Tibial nerve (tissue), 4 donors: ENCODE measurements at regions not wholly inside any gene's neighbourhood (a gene's known extent, or its start where the extent isn't known, plus 50 kb on each side); places are given as distances from the start of the nearest gene placed in this dataset.
"Not testable (repeated sequence)": the region's sequence is repeated elsewhere in the genome, so short reads cannot be mapped to it uniquely, and the experiment has no call there.

ENCODE experiments used
- DNase-seq, 2 donors: peaks; one replicate each; pipeline ENCODE4 v3.0.0-alpha.2; 2019; ENCODE audit warnings: low spot score in 2 of 2
- H3K27ac ChIP-seq, 4 donors: fragments of 200-600 bp; sonication (generic) in 3 of 4; one replicate each; pipeline ENCODE4 v1.5.1; 2017 to 2019; ENCODE audit warnings: mild to moderate bottlenecking in 1 of 4
- H3K27me3 ChIP-seq, 2 donors: fragments of 200-600 bp; sonication (generic) in 1 of 2; one replicate each; pipeline versions ENCODE4 v1.5.1 to v1.6.0; 2017 to 2019
- H3K36me3 ChIP-seq, 3 donors: fragments of 200-600 bp; sonication (generic); one replicate each; pipeline ENCODE4 v1.5.1; 2018 to 2019
- H3K4me1 ChIP-seq, 4 donors: fragments of 200-600 bp; sonication (generic) in 3 of 4; one replicate each; pipeline ENCODE4 v1.5.1; 2017 to 2019
- H3K4me3 ChIP-seq, 4 donors: fragments of 200-600 bp; sonication (generic) in 3 of 4; one replicate each; pipeline ENCODE4 v1.5.1; 2017 to 2019; ENCODE audit warnings: mild to moderate bottlenecking in 1 of 4, moderate library complexity in 1 of 4
- H3K9me3 ChIP-seq, 4 donors: fragments of 200-600 bp; sonication (generic) in 3 of 4; one replicate each; pipeline ENCODE4 v1.5.1; 2017 to 2019
- EP300 ChIP-seq, 2 donors: sonication (generic); formaldehyde crosslinking; IDR thresholded peaks; one replicate each; pipeline ENCODE4 v1.6.1; 2017; ENCODE audit warnings: antibody characterized with exemption in 2 of 2, mild to moderate bottlenecking in 1 of 2
- POLR2A ChIP-seq, 2 donors: fragments of 450-650 bp; IDR thresholded peaks; one replicate each; pipeline ENCODE4 v1.6.1; 2017; ENCODE audit warnings: antibody characterized with exemption in 2 of 2, mild to moderate bottlenecking in 2 of 2, moderate library complexity in 2 of 2
- WGBS, 2 donors: methylation state at CpG; one replicate each; pipeline ENCODE4 v1.1.5; 2018; 5-methylcytosine and 5-hydroxymethylcytosine counted together
- TF ChIP-seq, protein P1 (sequence below), 5 experiments: fragments of 200-600 bp in 3 of 5; fragments of 450-650 bp in 2 of 5; sonication (generic) in 3 of 5; IDR thresholded peaks; one replicate each; pipeline ENCODE4 v1.5.1; 2016 to 2019; ENCODE audit warnings: antibody characterized with exemption in 5 of 5, mild to moderate bottlenecking in 3 of 5, moderate library complexity in 2 of 5

DNA sequence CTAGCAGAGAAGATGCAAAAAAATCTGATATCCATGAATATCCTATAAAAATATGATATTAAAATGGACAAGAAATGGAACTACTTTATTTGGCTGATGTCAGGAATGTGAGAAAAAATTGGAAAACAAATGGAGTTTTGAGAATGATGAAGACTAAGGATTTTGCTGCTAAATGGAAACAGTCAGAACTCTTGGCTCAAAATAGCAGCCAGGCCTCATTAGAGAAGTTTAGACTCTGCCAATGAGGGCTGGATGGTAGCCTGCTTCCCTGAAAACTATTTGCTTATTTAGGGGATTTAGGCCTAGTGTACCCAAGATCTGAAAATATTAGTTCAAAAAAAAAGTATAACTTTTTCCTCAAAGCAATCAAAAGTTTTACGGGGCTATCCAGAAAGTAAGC lies 458.5 kb downstream of the TFEC start:
- Histone ChIP-seq H3K36me3 (no peaks in the 10 kb centered on the region), H3K27ac (no peak overlapping the region), H3K27me3 (no peaks in the 10 kb centered on the region), H3K4me1 (no peaks in the 10 kb centered on the region), H3K4me3 (no peak overlapping the region), H3K9me3 (no peaks in the 10 kb centered on the region)
- no peak for TF ChIP-seq EP300 (IDR thresholded peaks at IDR 0.05)
- TF ChIP-seq, protein P1, sequence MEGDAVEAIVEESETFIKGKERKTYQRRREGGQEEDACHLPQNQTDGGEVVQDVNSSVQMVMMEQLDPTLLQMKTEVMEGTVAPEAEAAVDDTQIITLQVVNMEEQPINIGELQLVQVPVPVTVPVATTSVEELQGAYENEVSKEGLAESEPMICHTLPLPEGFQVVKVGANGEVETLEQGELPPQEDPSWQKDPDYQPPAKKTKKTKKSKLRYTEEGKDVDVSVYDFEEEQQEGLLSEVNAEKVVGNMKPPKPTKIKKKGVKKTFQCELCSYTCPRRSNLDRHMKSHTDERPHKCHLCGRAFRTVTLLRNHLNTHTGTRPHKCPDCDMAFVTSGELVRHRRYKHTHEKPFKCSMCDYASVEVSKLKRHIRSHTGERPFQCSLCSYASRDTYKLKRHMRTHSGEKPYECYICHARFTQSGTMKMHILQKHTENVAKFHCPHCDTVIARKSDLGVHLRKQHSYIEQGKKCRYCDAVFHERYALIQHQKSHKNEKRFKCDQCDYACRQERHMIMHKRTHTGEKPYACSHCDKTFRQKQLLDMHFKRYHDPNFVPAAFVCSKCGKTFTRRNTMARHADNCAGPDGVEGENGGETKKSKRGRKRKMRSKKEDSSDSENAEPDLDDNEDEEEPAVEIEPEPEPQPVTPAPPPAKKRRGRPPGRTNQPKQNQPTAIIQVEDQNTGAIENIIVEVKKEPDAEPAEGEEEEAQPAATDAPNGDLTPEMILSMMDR (IDR thresholded peaks at IDR 0.05): no peak
- no peak for TF ChIP-seq POLR2A (IDR thresholded peaks at IDR 0.05)
- WGBS, 2 donors: 80% methylated on average over 1 of the region's 1 CpG
- no peak for DNase-seq

DNA sequence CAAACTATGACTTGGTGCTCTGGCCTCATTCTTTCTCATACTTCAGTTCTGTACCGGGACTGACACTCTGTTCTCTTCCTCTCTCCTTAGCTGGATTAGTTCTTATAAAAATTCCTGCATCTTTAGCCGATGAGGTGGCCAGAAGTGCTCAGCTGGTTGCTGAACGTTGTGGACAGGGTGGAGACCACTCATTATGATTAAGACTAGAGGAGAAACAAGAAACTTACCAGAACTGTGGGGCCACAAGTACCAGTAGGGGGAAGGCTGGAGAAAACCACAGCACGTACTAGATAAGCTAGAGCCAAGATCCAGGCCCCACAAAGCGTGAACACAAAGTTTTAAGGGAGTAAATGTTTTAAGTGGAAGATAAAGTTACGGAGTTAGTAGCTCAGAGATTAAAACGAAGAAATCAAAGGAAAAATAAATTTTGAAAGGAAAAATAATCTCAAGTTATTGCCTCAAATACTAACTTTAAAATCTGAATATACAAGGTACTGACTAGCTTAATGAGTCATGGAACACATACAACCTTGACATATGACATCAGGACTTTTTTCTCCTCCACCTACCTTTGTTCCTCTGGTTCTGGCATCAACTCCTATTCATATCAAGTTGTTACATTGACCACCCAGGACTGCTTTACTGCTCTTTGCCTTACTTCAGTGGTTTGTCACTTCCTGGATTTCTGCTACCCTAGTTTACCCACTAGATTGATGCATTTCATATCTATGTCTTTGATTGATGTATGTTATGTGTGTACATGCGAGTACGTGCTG lies 469.0 kb downstream of the TFEC start:
- no peak overlapping the region for H3K4me3 ChIP-seq
- TF ChIP-seq, protein P1 (IDR thresholded peaks at IDR 0.05): no peak
- no peak for TF ChIP-seq POLR2A (IDR thresholded peaks at IDR 0.05)
- TF ChIP-seq EP300 (IDR thresholded peaks at IDR 0.05): no peak
- no peak overlapping the region for H3K27ac ChIP-seq
- no peaks in the 10 kb centered on the region for H3K36me3 ChIP-seq
- no peaks in the 10 kb centered on the region for H3K4me1 ChIP-seq
- 86 to 89% methylated on average over 9 of the region's 9 CpGs for WGBS, 2 donors
- no peaks in the 10 kb centered on the region for H3K27me3 ChIP-seq
- H3K9me3 ChIP-seq: no peaks in the 10 kb centered on the region
- no peak for DNase-seq

DNA sequence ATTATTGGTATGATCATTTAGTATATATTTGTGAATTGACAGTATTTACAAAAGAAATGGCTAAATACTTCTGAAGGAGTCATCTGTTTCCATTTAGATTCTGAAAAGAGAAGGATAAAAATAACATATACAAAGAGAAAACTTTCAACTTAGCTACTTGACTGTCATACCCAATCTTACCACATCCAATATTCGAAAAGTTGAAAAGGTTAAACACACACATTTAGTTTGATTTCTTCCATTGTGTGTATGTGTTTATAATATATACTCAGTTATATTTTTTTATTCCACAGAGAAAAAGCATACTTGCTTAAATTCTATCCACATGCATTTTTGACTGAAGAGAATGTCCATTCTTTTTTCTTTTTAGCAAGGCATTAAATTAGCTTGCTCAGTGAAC lies 470.7 kb downstream of the TFEC start:
- H3K27me3 ChIP-seq: no peaks in the 10 kb centered on the region
- H3K36me3 ChIP-seq: no peaks in the 10 kb centered on the region
- no peak for DNase-seq
- WGBS, 2 donors: 44 to 49% methylated on average over 1 of the region's 1 CpG
- no peaks in the 10 kb centered on the region for H3K4me1 ChIP-seq
- H3K27ac ChIP-seq: no peak overlapping the region
- no peak for TF ChIP-seq EP300 (IDR thresholded peaks at IDR 0.05)
- TF ChIP-seq, protein P1 (IDR thresholded peaks at IDR 0.05): no peak
- TF ChIP-seq POLR2A (IDR thresholded peaks at IDR 0.05): no peak
- no peaks in the 10 kb centered on the region for H3K9me3 ChIP-seq
- H3K4me3 ChIP-seq: no peak overlapping the region

DNA sequence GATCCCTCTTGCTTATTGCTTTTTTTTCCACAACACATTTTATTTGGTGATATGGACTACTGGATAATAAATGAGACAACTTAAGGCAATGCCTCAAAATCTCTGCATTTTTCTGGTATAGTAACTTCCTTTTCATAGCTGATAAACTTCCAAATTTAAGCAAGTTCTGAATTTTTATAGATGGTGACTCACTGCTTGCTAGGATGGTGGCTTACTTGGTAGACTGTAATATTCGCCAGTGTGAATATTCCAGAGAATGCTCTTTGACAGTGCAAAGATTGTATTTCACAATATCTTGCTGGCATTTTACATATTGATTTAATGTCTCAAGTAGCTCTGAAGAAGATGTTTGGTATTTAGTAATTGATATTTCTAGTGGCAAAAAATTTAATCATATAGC lies 472.4 kb downstream of the TFEC start:
- H3K4me3 ChIP-seq: no peak overlapping the region
- H3K4me1 ChIP-seq: no peaks in the 10 kb centered on the region
- H3K27ac ChIP-seq: no peak overlapping the region
- H3K27me3 ChIP-seq: no peaks in the 10 kb centered on the region
- WGBS, 2 donors: 86 to 90% methylated on average over 1 of the region's 1 CpG
- H3K36me3 ChIP-seq: no peaks in the 10 kb centered on the region
- no peaks in the 10 kb centered on the region for H3K9me3 ChIP-seq
- TF ChIP-seq POLR2A (IDR thresholded peaks at IDR 0.05): no peak
- TF ChIP-seq, protein P1 (IDR thresholded peaks at IDR 0.05): no peak
- TF ChIP-seq EP300 (IDR thresholded peaks at IDR 0.05): no peak
- no peak for DNase-seq

DNA sequence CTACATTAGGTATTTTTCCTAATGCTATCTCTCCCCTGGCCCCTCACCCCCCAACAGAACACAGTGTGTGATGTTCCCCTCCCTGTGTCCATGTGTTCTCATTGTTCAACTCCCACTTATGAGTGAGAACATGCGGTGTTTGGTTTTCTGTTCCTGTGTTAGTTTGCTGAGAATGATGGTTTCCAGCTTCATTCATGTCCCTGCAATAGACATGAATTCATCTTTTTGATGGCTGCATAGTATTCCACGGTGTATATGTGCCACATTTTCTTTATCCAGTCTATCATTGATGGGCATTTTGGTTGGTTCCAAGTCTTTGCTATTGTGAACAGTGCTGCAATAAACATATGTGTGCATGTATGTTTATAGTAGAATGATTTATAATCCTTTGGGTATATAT lies 473.3 kb downstream of the TFEC start:
- H3K4me1 ChIP-seq, H3K9me3 ChIP-seq, H3K27me3 ChIP-seq, H3K4me3 ChIP-seq, H3K27ac ChIP-seq, DNase-seq, H3K36me3 ChIP-seq: not testable (repeated sequence)
- WGBS, 2 donors: 85 to 90% methylated on average over 2 of the region's 2 CpGs
